K562 (cell line): ENCODE measurements at regions not wholly inside any gene's neighbourhood (a gene's known extent, or its start where the extent isn't known, plus 50 kb on each side); places are given as distances from the start of the nearest gene placed in this dataset.
A peak's percentile ranks its signal among the peaks of the same experiment; 100 is the strongest.

ENCODE experiments used
- ASH1L ChIP-seq: fragments of 450-650 bp; IDR thresholded peaks from 2 replicates; pipeline ENCODE4 v1.6.1; 2018; ENCODE audit warnings: borderline replicate concordance, mild to moderate bottlenecking, low read depth; ENCODE audit not compliant: partially characterized antibody
- ATF3 ChIP-seq, 2 experiments: fragments of 450-650 bp in 1 of 2; sonication (generic) in 1 of 2; formaldehyde crosslinking in 1 of 2; IDR thresholded peaks in 1 of 2; conservative IDR thresholded peaks in 1 of 2; 2 replicates each; pipeline versions ENCODE4 v1.6.1 to v1.8.1; 2016 to 2023; ENCODE audit warnings: mild to moderate bottlenecking in 2 of 2, moderate library complexity in 2 of 2, inconsistent platforms in 1 of 2, missing genetic modification reagents in 1 of 2
- BCLAF1 ChIP-seq, 2 experiments: fragments of 450-650 bp in 1 of 2; IDR thresholded peaks; 2 replicates each; pipeline ENCODE4 v1.6.1; 2011 to 2017; ENCODE audit warnings: low read depth in 2 of 2, antibody characterized with exemption in 1 of 2, borderline replicate concordance in 1 of 2, low read length in 1 of 2, mild to moderate bottlenecking in 1 of 2, mixed read lengths in 1 of 2; ENCODE audit not compliant: control insufficient read depth in 1 of 2
- BCOR ChIP-seq: fragments of 450-650 bp; IDR thresholded peaks from 2 replicates; pipeline ENCODE4 v1.6.1; 2016
- CHD1 ChIP-seq: fragments of 200-600 bp; sonication (generic); IDR thresholded peaks from one replicate; pipeline ENCODE4 v1.6.1; 2012; ENCODE audit warnings: mild to moderate bottlenecking, moderate library complexity, low read length, inconsistent platforms
- CSDE1 ChIP-seq, 2 experiments: fragments of 450-650 bp; IDR thresholded peaks; 2 replicates each; pipeline ENCODE4 v1.6.1; 2016; ENCODE audit warnings: mild to moderate bottlenecking in 1 of 2
- EP400 ChIP-seq: fragments of 450-650 bp; IDR thresholded peaks from 2 replicates; pipeline ENCODE4 v1.6.1; 2017; ENCODE audit warnings: antibody characterized with exemption, mild to moderate bottlenecking, moderate library complexity
- FUS ChIP-seq: fragments of 200-400 bp; formaldehyde crosslinking; optimal IDR thresholded peaks from 2 replicates; pipeline ENCODE3; 2017; ENCODE audit warnings: low read depth, low read length
- GATAD2B ChIP-seq: fragments of 450-650 bp; IDR thresholded peaks from 2 replicates; pipeline ENCODE4 v1.6.1; 2017; ENCODE audit warnings: mild to moderate bottlenecking, borderline replicate concordance
- HIVEP1 ChIP-seq: fragments of 250-450 bp; sonication (Bioruptor Pico); IDR thresholded peaks from 2 replicates; pipeline ENCODE4 v1.4.0; 2020; ENCODE audit warnings: mild to moderate bottlenecking
- HNRNPUL1 ChIP-seq: fragments of 200-400 bp; formaldehyde crosslinking; IDR thresholded peaks from 2 replicates; pipeline ENCODE4 v1.6.1; 2017; ENCODE audit warnings: low read length
- LEF1 ChIP-seq: fragments of 450-650 bp; IDR thresholded peaks from 2 replicates; pipeline ENCODE4 v1.6.1; 2016; ENCODE audit warnings: mild to moderate bottlenecking
- MAZ ChIP-seq, 2 experiments: fragments of 450-650 bp in 1 of 2; sonication (generic) in 1 of 2; formaldehyde crosslinking; IDR thresholded peaks in 1 of 2; conservative IDR thresholded peaks in 1 of 2; 2 replicates each; pipeline versions ENCODE4 v1.4.0 to v1.5.0; 2020; ENCODE audit warnings: mild to moderate bottlenecking in 1 of 2, missing genetic modification reagents in 1 of 2
- NCOA4 ChIP-seq: fragments of 450-650 bp; IDR thresholded peaks from 2 replicates; pipeline ENCODE4 v1.6.1; 2018; ENCODE audit warnings: mild to moderate bottlenecking; ENCODE audit not compliant: partially characterized antibody
- NCOA6 ChIP-seq: fragments of 450-650 bp; IDR thresholded peaks from 2 replicates; pipeline ENCODE4 v1.6.1; 2017; ENCODE audit warnings: mild to moderate bottlenecking
- NFIC ChIP-seq: fragments of 450-650 bp; IDR thresholded peaks from 2 replicates; pipeline ENCODE4 v1.6.1; 2017; ENCODE audit warnings: mild to moderate bottlenecking, inconsistent platforms
- PHB2 ChIP-seq: fragments of 450-650 bp; IDR thresholded peaks from 2 replicates; pipeline ENCODE4 v1.6.1; 2017; ENCODE audit warnings: low read depth
- RBFOX2 ChIP-seq: fragments of 200-400 bp; formaldehyde crosslinking; IDR thresholded peaks from 2 replicates; pipeline ENCODE4 v1.6.1; 2017; ENCODE audit warnings: low read depth, mild to moderate bottlenecking, low read length, moderate library complexity
- RBM39 ChIP-seq: fragments of 200-400 bp; formaldehyde crosslinking; optimal IDR thresholded peaks from 2 replicates; pipeline ENCODE3; 2018; ENCODE audit warnings: low read depth, low read length
- SMARCA4 ChIP-seq: fragments of 450-650 bp; IDR thresholded peaks from 2 replicates; pipeline ENCODE4 v1.6.1; 2016
- TCF3 ChIP-seq: sonication (generic); formaldehyde crosslinking; IDR thresholded peaks from 2 replicates; pipeline ENCODE4 v1.4.0; 2020; ENCODE audit warnings: mild to moderate bottlenecking, missing genetic modification reagents
- ZFP1 ChIP-seq: fragments of 450-650 bp; formaldehyde crosslinking; IDR thresholded peaks from 2 replicates; pipeline ENCODE4 v1.4.0; 2020; ENCODE audit warnings: mild to moderate bottlenecking, mixed read lengths
- ZNF395 ChIP-seq: fragments of 200-800 bp; sonication (Bioruptor generic); IDR thresholded peaks from 2 replicates; pipeline ENCODE4 v1.6.1; 2017; ENCODE audit warnings: missing genetic modification characterization, missing compliant biosample characterization
- ZNF431 ChIP-seq: sonication (generic); formaldehyde crosslinking; IDR thresholded peaks from 2 replicates; pipeline ENCODE4 v1.8.0; 2022; ENCODE audit warnings: mild to moderate bottlenecking, missing genetic modification reagents
- ZNF57 ChIP-seq: fragments of 450-650 bp; formaldehyde crosslinking; IDR thresholded peaks from 2 replicates; pipeline ENCODE4 v1.4.0; 2020; ENCODE audit warnings: mild to moderate bottlenecking, moderate library complexity

- TF ChIP-seq LEF1 (no peak; the same call in 1 of the 2 replicates), MAZ (CRISPR knock-in tag; conservative IDR thresholded peaks at IDR 0.05 in 1 of 2, IDR thresholded peaks at IDR 0.05 in 1 of 2) (no peak; a peak in 1 of 4 replicates), CSDE1 (IDR thresholded peaks at IDR 0.05) (peak in 1 of 2 experiments; percentile 41; a peak in 1 of 4 replicates), ASH1L (no peak), ZFP1 (CRISPR knock-in tag) (no peak), ATF3 (IDR thresholded peaks at IDR 0.05) (no peak), ATF3 (CRISPR knock-in tag; conservative IDR thresholded peaks at IDR 0.05) (no peak; the same call in 1 of the 2 replicates), GATAD2B (peak; percentile 70; the same call in 1 of the 2 replicates), BCOR (0 out of 2 replicates have a peak, but pooled peaks have one; percentile 6), ZNF431 (CRISPR knock-in tag) (no peak), HNRNPUL1 (no peak), FUS (peak; percentile 98), PHB2 (no peak), ZNF395 (no peak), NFIC (no peak), TCF3 (CRISPR knock-in tag) (no peak), RBFOX2 (peak; percentile 73), HIVEP1 (no peak), EP400 (peak; percentile 36; the same call in 1 of the 2 replicates), NCOA4 (no peak), BCLAF1 (IDR thresholded peaks at IDR 0.05; ENCODE audit: borderline replicate concordance in 1 of 2, control insufficient read depth in 1 of 2, low read depth in 2 of 2, low read length in 1 of 2) (peak in 1 of 2 experiments; percentile 37; a peak in 1 of 4 replicates), RBM39 (no peak), CHD1 (peak; percentile 92), ZNF57 (CRISPR knock-in tag) (no peak), SMARCA4 (0 out of 2 replicates have a peak, but pooled peaks have one; percentile 5), NCOA6 (0 out of 2 replicates have a peak, but pooled peaks have one; percentile 39)
Measured at GRCh38 chr6:26158581-26159356, 71.5 kb downstream of the HFE start (continued).
